Lung (tissue), 11 donors: ENCODE measurements at regions not wholly inside any gene's neighbourhood (a gene's known extent, or its start where the extent isn't known, plus 50 kb on each side); places are given as distances from the start of the nearest gene placed in this dataset.

Source experiments
- ATAC-seq: fragments of 200-7000 bp; cut with Tn5 transposase; one replicate; pipeline ENCODE4 v1.9.1; 2020; ENCODE audit warnings: moderate number of reproducible peaks; ENCODE audit not compliant: insufficient read depth, low FRiP score
- DNase-seq, 3 donors: peaks; one replicate each; pipeline ENCODE4 v3.0.0-alpha.2; 2013 to 2017
- H3K27ac ChIP-seq, 2 donors: one replicate each; pipeline ENCODE4 v1.5.1; 2013; ENCODE audit warnings: mild to moderate bottlenecking in 2 of 2, moderate library complexity in 2 of 2, control low read depth in 1 of 2, inconsistent platforms in 1 of 2, low read depth in 1 of 2, low read length in 1 of 2
- H3K27me3 ChIP-seq, 3 donors: one replicate each; pipeline ENCODE4 v1.5.1; 2013; ENCODE audit warnings: low read length in 2 of 3; ENCODE audit not compliant: control insufficient read depth in 3 of 3, insufficient read depth in 3 of 3
- H3K36me3 ChIP-seq, 4 donors: one replicate each; pipeline ENCODE4 v1.5.1; 2013; ENCODE audit warnings: low read length in 4 of 4, mild to moderate bottlenecking in 1 of 4, moderate library complexity in 1 of 4; ENCODE audit not compliant: control insufficient read depth in 4 of 4, insufficient read depth in 4 of 4
- H3K4me1 ChIP-seq, 5 donors: one replicate each; pipeline ENCODE4 v1.5.1; 2013; ENCODE audit warnings: low read length in 5 of 5, mild to moderate bottlenecking in 2 of 5, moderate library complexity in 1 of 5; ENCODE audit not compliant: control insufficient read depth in 5 of 5, insufficient read depth in 5 of 5
- H3K4me3 ChIP-seq: one replicate; pipeline ENCODE4 v1.5.1; 2013; ENCODE audit warnings: mild to moderate bottlenecking, control low read depth, moderate library complexity
- H3K9ac ChIP-seq, 2 donors: one replicate each; pipeline ENCODE4 v1.5.1; 2013; ENCODE audit warnings: low read length in 2 of 2, control low read depth in 1 of 2; ENCODE audit not compliant: insufficient read depth in 1 of 2
- H3K9me3 ChIP-seq, 4 donors: one replicate each; pipeline ENCODE4 v1.5.1; 2013; ENCODE audit warnings: low read length in 3 of 4, mild to moderate bottlenecking in 1 of 4, moderate library complexity in 1 of 4; ENCODE audit not compliant: control insufficient read depth in 4 of 4, insufficient read depth in 3 of 4
- CTCF ChIP-seq: IDR thresholded peaks from 2 replicates; pipeline ENCODE4 v1.5.1; 2012; ENCODE audit warnings: mild to moderate bottlenecking; ENCODE audit errors: control extremely low read depth, extremely low read depth
- WGBS, 2 donors: extraction: QIAGEN DNeasy Blood & Tissue Kit; methylation state at CpG; one replicate each; pipeline ENCODE4 v1.1.7; 2013; 5-methylcytosine and 5-hydroxymethylcytosine counted together
- donor health status: control.
- donor health status: control.
- donor health status: Bipolar disorder and iron deficiency.
- donor health status: healthy.
- donor health status: DM: yes; HTN: yes; CAD: no.

GRCh38 chr11:115578275-115578674 lies 74.1 kb upstream of the CADM1 start:
- no peak for ATAC-seq
- no peak for TF ChIP-seq CTCF

GRCh38 chr11:115577701-115578100 lies 73.5 kb upstream of the CADM1 start:
- no peak for TF ChIP-seq CTCF
- Histone ChIP-seq H3K36me3 (no peaks in the 10 kb centered on the region), H3K27ac (no peak overlapping the region)

More at GRCh38 chr11:115578275-115578674, 74.1 kb upstream of the CADM1 start:
- no peak overlapping the region for H3K27ac ChIP-seq
- DNase-seq = no peak
- H3K9me3 ChIP-seq = no peaks in the 10 kb centered on the region
- no peak overlapping the region for H3K9ac ChIP-seq
- no peak overlapping the region for H3K4me3 ChIP-seq
- H3K4me1 ChIP-seq = peaks cover 0 to 8% (median 6%) of the 10 kb centered on the region in 5 donors
- no peaks in the 10 kb centered on the region for H3K36me3 ChIP-seq
- H3K27me3 ChIP-seq = no peaks in the 10 kb centered on the region

GRCh38 chr11:115576606-115577380 lies 72.6 kb upstream of the CADM1 start:
- ATAC-seq (no peak), DNase-seq (no peak)
- Histone ChIP-seq H3K27ac (no peak overlapping the region), H3K9me3 (no peaks in the 10 kb centered on the region), H3K36me3 (no peaks in the 10 kb centered on the region), H3K4me1 (peaks cover 0 to 8% (median 4%) of the 10 kb centered on the region in 5 donors), H3K27me3 (no peaks in the 10 kb centered on the region), H3K9ac (no peak overlapping the region), H3K4me3 (no peak overlapping the region)
- 89 to 94% methylated on average over 6 of the region's 6 CpGs for WGBS, 2 donors
- TF ChIP-seq CTCF = no peak

More at GRCh38 chr11:115577701-115578100, 73.5 kb upstream of the CADM1 start:
- Histone ChIP-seq H3K9me3 (no peaks in the 10 kb centered on the region), H3K4me3 (no peak overlapping the region), H3K27me3 (no peaks in the 10 kb centered on the region), H3K4me1 (peaks cover 0 to 8% (median 6%) of the 10 kb centered on the region in 5 donors), H3K9ac (no peak overlapping the region)
- ATAC-seq (no peak), DNase-seq (no peak)
- WGBS, 2 donors = 82 to 84% methylated on average over 3 of the region's 3 CpGs
